Neural cell (in vitro differentiated cells): ENCODE measurements at regions not wholly inside any gene's neighbourhood (a gene's known extent, or its start where the extent isn't known, plus 50 kb on each side); places are given as distances from the start of the nearest gene placed in this dataset.

ENCODE experiments used
- H2AFZ ChIP-seq: fragments of 200-600, 300-800 bp; sonication (generic), shearing (Covaris generic); 2 replicates; pipeline ENCODE4 v1.6.0; 2014; ENCODE audit warnings: low read depth, mild to moderate bottlenecking, antibody characterized with exemption, low read length, moderate library complexity
- H3F3A ChIP-seq: fragments of 200-600 bp; shearing (Covaris generic); 2 replicates; pipeline ENCODE4 v1.6.1; 2016; ENCODE audit warnings: mild to moderate bottlenecking, moderate library complexity, mixed read lengths, antibody characterized with exemption, low read length; ENCODE audit not compliant: insufficient read depth, poor library complexity, severe bottlenecking
- H3K27ac ChIP-seq: fragments of 200-600, 300-800 bp; sonication (generic), shearing (Covaris generic); 2 replicates; pipeline ENCODE4 v1.5.1; 2014; ENCODE audit warnings: mild to moderate bottlenecking, low read length, moderate library complexity
- H3K27me3 ChIP-seq: fragments of 300-800, 200-600 bp; sonication (generic), shearing (Covaris generic); 2 replicates; pipeline ENCODE4 v1.6.0; 2014; ENCODE audit warnings: mild to moderate bottlenecking, low read depth, low read length, moderate library complexity; ENCODE audit not compliant: insufficient read depth
- H3K36me3 ChIP-seq: fragments of 300-800, 200-600 bp; sonication (generic), shearing (Covaris generic); 2 replicates; pipeline ENCODE4 v1.5.1; 2014; ENCODE audit warnings: mild to moderate bottlenecking, antibody characterized with exemption, low read length, moderate library complexity; ENCODE audit not compliant: insufficient read depth
- H3K4me2 ChIP-seq: fragments of 300-800, 200-600 bp; sonication (generic), shearing (Covaris generic); 2 replicates; pipeline ENCODE4 v1.6.0; 2014; ENCODE audit warnings: mild to moderate bottlenecking, low read length
- H3K4me3 ChIP-seq: fragments of 300-800, 200-600 bp; sonication (generic), shearing (Covaris generic); 2 replicates; pipeline ENCODE4 v1.5.1; 2014; ENCODE audit warnings: mild to moderate bottlenecking, low read length, moderate library complexity
- H3K79me2 ChIP-seq: fragments of 200-600 bp; shearing (Covaris generic); replicated peaks from 2 replicates; pipeline ENCODE4 v1.6.0; 2014; ENCODE audit warnings: mild to moderate bottlenecking, low read length, moderate library complexity; ENCODE audit not compliant: insufficient read depth
- H3K9ac ChIP-seq: fragments of 300-800, 200-600 bp; sonication (generic), shearing (Covaris generic); 2 replicates; pipeline ENCODE4 v1.6.1; 2016; ENCODE audit warnings: mild to moderate bottlenecking, low read length, mixed read lengths
- H3K9me2 ChIP-seq: fragments of 200-600 bp; shearing (Covaris generic); 2 replicates; pipeline ENCODE4 v1.6.1; 2016; ENCODE audit warnings: mild to moderate bottlenecking, low read length, mixed read lengths; ENCODE audit not compliant: insufficient read depth
- H3K9me3 ChIP-seq: fragments of 200-600, 300-800 bp; sonication (generic), shearing (Covaris generic); 2 replicates; pipeline ENCODE4 v1.6.1; 2016; ENCODE audit warnings: mild to moderate bottlenecking, mixed run types, low read length, moderate library complexity, mixed read lengths
- H4K20me1 ChIP-seq: fragments of 200-600 bp; shearing (Covaris generic); 2 replicates; pipeline ENCODE4 v1.6.1; 2016; ENCODE audit warnings: mild to moderate bottlenecking, mixed run types; ENCODE audit not compliant: insufficient read depth
- CTCF ChIP-seq: fragments of 450-650 bp; IDR thresholded peaks from 2 replicates; pipeline ENCODE4 v1.5.1; 2014; ENCODE audit warnings: antibody characterized with exemption, mild to moderate bottlenecking, moderate library complexity; ENCODE audit not compliant: poor library complexity, severe bottlenecking
- EP300 ChIP-seq: fragments of 450-650 bp; conservative IDR thresholded peaks from 2 replicates; pipeline ENCODE4 v1.6.1; 2014; ENCODE audit warnings: antibody characterized with exemption, mild to moderate bottlenecking, moderate library complexity; ENCODE audit not compliant: poor library complexity, severe bottlenecking
- EZH2 ChIP-seq: fragments of 200-600, 300-800 bp; shearing (Covaris generic), sonication (generic); IDR thresholded peaks from 2 replicates; pipeline ENCODE4 v1.6.1; 2014; ENCODE audit warnings: antibody characterized with exemption, low read length, borderline replicate concordance, mild to moderate bottlenecking; ENCODE audit not compliant: insufficient read depth, poor library complexity, severe bottlenecking
- MXI1 ChIP-seq: fragments of 450-650 bp; conservative IDR thresholded peaks from 2 replicates; pipeline ENCODE4 v1.6.1; 2014; ENCODE audit warnings: antibody characterized with exemption, mild to moderate bottlenecking; ENCODE audit not compliant: poor library complexity, severe bottlenecking
- POLR2AphosphoS5 ChIP-seq: IDR thresholded peaks from 2 replicates; pipeline ENCODE4 v1.6.1; 2012
- RAD21 ChIP-seq: fragments of 450-650 bp; conservative IDR thresholded peaks from 2 replicates; pipeline ENCODE4 v1.6.1; 2014; ENCODE audit warnings: antibody characterized with exemption, mild to moderate bottlenecking, moderate library complexity
- REST ChIP-seq: IDR thresholded peaks from 2 replicates; pipeline ENCODE4 v1.6.1; 2012; ENCODE audit warnings: borderline replicate concordance
- SMC3 ChIP-seq: fragments of 450-650 bp; conservative IDR thresholded peaks from 2 replicates; pipeline ENCODE4 v1.6.1; 2014; ENCODE audit warnings: antibody characterized with exemption, mild to moderate bottlenecking, moderate library complexity; ENCODE audit not compliant: poor library complexity
- TAF1 ChIP-seq: IDR thresholded peaks from 2 replicates; pipeline ENCODE4 v1.6.1; 2012; ENCODE audit warnings: low read depth

- Histone ChIP-seq H3K27ac (no peak overlapping the region), H3K4me3 (no peak overlapping the region), H3K79me2 (no peaks in the 10 kb centered on the region), H3K9me2 (no peaks in the 10 kb centered on the region), H3K4me2 (no peak overlapping the region), H2AFZ (no peak overlapping the region), H4K20me1 (no peaks in the 10 kb centered on the region), H3K9me3 (peaks cover 4% of the 10 kb centered on the region), H3K36me3 (no peaks in the 10 kb centered on the region), H3K9ac (no peak overlapping the region), H3F3A (no peaks in the 10 kb centered on the region), H3K27me3 (no peaks in the 10 kb centered on the region)
- TF ChIP-seq CTCF (no peak), SMC3 (no peak), MXI1 (no peak), RAD21 (no peak), REST (no peak), EP300 (no peak)
Measured at GRCh38 chr22:48316257-48317250, 1511.1 kb downstream of the BRD1 start.

GRCh38 chr22:48315439-48316256 is 1512.0 kb downstream of the BRD1 start:
- no peaks in the 10 kb centered on the region for H4K20me1 ChIP-seq

More at GRCh38 chr22:48315439-48316256, 1512.0 kb downstream of the BRD1 start:
- no peak overlapping the region for H3K9ac ChIP-seq
- H3K4me2 ChIP-seq = no peak overlapping the region
- peaks cover 4% of the 10 kb centered on the region for H3K9me3 ChIP-seq
- TF ChIP-seq POLR2AphosphoS5 (no peak), SMC3 (no peak), REST (no peak), RAD21 (no peak), CTCF (no peak), EZH2 (no peak), MXI1 (no peak), EP300 (no peak), TAF1 (no peak)
- H3K9me2 ChIP-seq = no peaks in the 10 kb centered on the region
- H2AFZ ChIP-seq = no peak overlapping the region
- no peaks in the 10 kb centered on the region for H3F3A ChIP-seq
- no peak overlapping the region for H3K27ac ChIP-seq
- no peak overlapping the region for H3K4me3 ChIP-seq
- H3K36me3 ChIP-seq = no peaks in the 10 kb centered on the region
- H3K27me3 ChIP-seq = no peaks in the 10 kb centered on the region
- no peaks in the 10 kb centered on the region for H3K79me2 ChIP-seq
